SHP77 treated with DMSO at 0.1 percent for 48 hours (cell line): ENCODE measurements at regions not wholly inside any gene's neighbourhood (a gene's known extent, or its start where the extent isn't known, plus 50 kb on each side); places are given as distances from the start of the nearest gene placed in this dataset.

Experiments used
- DNase-seq: peaks from one replicate; lab custom pipeline; 2025; lab: John Stamatoyannopoulos, UW

- no peak for DNase-seq
Observed at GRCh38 chr3:104632947-104633346, 733.8 kb upstream of the ALCAM start.

DNA sequence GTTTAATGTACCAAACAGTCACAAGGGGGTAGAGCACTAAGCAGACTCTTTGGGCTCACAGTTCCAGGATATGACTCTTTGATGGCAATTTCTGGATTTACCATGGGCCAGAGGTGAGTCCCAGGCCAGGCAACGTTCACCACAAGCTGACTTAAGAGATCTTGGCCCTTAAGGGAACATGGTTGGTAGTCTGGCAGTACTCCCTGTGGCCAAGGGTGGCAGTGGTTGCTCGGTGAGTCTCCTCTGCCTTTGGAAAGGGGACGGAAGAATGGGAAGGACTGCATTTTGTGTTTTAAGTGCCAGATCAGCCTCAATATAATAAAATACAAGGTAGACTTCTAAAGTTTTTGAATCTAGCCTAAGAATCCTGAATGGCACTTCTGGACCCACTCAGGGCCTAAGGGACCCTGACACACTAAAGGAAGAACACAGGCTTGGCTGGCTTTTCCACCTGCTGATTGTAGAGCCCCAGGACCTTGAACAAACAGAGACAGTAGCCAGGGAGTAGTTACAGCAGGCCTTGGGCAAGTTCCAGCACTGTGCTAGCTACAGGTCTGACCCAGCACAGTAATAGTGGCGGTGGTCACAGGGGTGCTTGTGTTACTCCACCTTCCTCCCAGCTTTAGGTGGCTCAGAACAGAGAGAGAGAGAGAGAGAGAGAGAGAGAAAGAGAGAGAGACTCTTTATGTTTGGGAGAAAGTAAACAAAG lies 730.7 kb upstream of the ALCAM start:
- no peak for DNase-seq

DNA sequence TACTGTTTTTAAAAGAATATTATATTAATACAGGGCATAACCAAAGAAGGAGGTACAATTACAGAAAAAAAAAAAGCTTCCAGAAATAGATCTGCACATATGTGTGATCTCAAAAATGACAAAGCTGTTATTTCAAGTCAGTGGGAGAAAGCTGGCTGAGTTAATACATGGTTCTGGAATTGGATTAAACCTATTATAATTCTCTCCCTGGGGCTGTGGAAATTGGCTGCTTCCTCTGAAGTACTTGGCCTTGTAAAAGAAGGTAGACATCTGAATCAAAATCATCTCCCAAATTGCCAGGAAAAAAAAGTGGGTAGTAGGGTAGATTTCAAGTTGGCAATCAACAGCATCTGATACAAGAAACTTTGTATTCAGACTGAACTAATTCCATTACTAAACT lies 723.9 kb upstream of the ALCAM start:
- no peak for DNase-seq

- DNase-seq, result no peak
Observed at GRCh38 chr3:104646196-104646595, 720.5 kb upstream of the ALCAM start.

DNA sequence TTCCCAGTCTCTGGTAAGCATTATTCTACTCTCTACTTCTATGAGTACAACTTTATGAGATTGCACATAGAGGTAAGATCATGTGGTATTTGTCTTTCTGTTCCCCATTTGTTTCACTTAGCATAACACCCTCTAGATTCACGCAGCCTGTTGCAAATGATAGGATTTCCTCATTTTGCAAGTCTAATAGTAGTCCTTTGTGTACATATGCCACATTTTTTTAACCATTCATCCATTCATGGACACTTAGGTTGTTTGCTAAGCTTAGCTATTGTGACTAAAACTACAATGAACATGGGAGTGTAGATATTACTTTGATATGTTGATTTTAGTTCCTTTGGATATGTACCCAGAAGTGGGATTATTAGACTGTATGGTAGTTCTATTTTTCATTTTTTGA lies 717.9 kb upstream of the ALCAM start:
- no peak for DNase-seq

GRCh38 chr3:104669083-104669482 lies 697.6 kb upstream of the ALCAM start:
- DNase-seq, result no peak

DNA sequence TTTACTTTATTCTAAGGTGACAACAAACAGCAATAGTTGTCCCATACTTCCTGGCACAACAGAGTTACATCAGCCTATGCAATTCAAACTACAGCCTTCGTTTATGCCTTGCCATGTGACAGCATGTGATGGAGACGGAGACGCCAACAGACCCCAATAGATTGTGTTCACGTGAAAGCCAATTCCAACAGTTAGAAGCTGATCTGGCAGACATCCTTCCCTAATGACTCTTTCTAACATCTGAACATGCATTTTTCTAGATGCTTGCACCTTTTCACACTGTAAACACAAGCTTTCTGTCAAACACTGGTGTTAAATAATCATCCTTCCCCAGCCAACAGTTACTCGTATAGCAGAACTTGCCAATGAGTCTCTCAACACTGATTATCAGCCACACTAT lies 694.4 kb upstream of the ALCAM start:
- DNase-seq, result no peak

DNA sequence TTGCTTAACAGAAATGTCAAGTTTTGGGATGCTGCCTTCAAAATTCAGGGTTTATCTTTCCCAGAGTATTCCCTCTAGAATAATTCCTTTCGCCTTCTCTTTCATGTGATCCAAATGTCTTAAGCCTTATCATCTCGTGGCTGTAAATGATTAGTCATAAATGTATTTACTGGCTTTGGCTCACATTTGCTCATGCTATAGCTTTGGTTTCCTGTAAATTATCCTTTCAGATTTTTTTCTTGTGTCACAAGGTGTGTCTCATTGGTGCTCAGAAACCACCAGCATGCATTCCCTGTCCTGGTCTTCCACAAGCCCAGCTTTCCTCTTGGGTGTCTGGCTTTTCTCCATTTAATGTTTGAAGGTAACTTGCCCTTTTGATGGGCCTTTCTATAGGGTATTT lies 692.7 kb upstream of the ALCAM start:
- no peak for DNase-seq

- no peak for DNase-seq
Observed at GRCh38 chr3:104676241-104676640, 690.5 kb upstream of the ALCAM start.

DNA sequence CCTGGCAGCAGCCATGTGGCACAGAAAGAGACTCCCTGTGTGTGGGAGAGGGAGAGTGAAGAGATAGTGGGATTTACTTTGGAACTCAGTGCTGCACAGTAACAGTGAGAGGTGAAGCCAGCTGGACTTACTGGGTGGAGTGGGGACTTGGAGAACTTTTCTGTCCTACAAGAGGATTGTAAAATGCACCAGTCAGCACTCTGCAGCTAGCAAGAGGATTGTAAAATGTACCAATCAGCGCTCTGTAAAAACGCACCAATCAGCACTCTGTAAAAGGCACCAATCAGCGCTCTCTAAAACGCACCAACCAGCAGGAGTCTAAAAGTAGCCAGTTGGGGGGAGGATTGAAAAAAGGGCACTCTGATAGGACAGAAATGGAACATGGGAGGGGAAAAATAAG lies 688.8 kb upstream of the ALCAM start:
- DNase-seq, result no peak

DNA sequence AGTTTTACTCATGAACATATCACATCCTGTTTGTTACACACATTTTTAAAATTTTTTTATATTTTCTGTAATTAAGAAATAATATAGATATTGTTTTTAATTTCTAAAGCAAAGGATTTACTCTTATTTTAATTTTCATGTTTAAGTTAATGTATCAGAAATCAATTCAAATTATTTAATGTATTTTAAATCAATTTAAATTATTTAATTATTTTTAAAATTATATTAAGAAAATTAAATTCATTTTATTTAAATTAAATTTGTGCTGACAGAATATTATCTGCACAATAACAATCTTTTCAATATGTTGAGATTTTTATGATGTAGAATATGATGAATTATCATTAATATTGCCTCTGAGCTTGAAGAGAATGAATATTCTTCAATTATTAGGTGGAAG lies 681.2 kb upstream of the ALCAM start:
- DNase-seq, result no peak

- no peak for DNase-seq
Observed at GRCh38 chr3:104687362-104687761, 679.3 kb upstream of the ALCAM start.

GRCh38 chr3:104696470-104696869 lies 670.2 kb upstream of the ALCAM start:
- no peak for DNase-seq

DNA sequence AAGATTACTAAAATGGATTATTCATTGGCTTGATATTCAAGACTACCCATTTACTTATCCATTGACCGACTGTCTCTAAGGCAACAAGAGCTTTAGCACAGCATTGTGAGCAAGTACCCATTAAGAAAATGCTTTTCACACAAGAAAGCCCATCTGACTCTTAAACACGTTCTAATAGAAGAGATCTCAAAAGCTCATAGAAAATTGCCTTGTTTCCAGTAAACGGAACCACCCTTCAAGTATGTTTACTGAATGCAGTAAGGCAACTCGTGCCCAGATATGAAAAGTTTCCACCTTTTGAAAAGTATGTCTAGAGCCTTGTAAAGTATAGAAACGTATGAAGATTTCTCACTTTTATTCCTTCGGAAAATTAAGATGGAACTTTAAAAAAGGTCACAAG lies 655.3 kb upstream of the ALCAM start:
- no peak for DNase-seq

GRCh38 chr3:104715972-104716371 lies 650.7 kb upstream of the ALCAM start:
- no peak for DNase-seq

DNA sequence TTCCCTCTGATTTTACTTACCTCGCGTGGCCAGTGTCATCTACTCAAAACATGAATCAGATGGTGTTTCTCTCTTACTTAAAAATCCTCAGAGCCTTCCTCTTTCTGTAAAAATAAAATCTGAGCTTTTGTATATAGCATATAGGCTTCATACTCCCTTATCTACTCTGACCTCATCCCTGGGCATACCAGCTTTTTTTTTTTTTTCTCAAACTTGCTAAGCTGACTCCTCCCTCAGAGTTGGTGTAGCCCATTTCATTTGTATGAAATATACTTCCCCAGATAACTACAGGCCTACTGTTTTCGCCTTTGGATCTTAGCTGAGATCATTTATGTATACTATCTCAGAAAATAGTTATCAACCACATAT lies 648.9 kb upstream of the ALCAM start:
- DNase-seq, result no peak

DNA sequence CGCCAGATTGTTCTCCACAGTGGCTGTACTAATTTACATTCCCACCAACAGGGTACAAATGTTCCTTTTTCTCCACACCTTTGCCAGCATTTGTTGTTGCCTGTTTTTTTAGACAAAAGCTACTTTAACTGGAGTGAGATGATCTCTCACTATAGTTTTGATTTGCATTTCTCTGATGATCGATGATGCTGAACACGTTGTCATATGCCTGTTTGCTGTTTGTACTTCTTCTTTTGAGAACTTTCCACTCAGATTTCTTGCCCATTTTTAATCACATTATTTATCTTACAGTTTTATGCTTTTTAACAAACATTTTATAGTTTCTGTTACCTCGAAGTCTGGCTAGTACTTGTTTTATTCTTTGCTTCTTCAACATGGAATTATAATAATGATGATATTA lies 643.7 kb upstream of the ALCAM start:
- no peak for DNase-seq

- no peak for DNase-seq
Observed at GRCh38 chr3:104731074-104731473, 635.6 kb upstream of the ALCAM start.

GRCh38 chr3:104734627-104735026 lies 632.1 kb upstream of the ALCAM start:
- DNase-seq, result no peak

DNA sequence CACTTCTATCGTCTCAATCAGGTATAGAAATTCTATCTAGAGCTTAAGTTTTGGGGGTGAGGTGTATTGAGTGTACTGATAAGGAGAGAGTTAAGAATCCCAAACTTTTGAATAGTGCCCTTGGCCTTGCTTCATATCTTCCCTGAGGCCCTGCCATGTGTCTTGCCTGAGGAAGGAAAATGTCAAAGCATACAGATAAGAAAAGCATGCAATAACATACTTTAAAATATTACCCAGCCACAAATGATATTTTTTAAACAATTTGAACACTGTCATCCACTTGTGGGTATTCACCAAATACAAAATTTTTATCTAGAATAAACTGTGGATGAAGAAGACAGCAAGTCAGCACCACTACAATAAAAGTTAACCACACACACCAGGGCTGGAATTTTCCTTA lies 631.0 kb upstream of the ALCAM start:
- no peak for DNase-seq

DNA sequence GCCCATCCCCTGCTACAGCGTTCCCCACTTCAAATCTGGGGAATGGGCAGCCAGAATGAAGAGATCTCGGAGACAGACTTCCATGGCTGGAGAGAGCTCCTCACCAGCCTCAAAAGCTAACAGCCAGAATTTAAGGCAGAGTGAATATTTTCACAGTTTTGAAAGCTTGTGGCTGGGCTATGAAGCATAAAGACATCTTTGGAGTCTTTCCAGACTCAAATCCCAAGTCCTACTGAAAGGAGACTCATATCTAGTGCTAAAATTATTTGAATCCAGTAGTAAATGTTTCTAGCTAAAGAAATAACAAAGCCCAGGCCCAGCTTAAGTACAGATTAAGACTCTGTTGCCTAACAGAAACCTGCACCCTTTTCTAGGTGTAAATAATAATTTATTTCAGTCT lies 628.4 kb upstream of the ALCAM start:
- no peak for DNase-seq

DNA sequence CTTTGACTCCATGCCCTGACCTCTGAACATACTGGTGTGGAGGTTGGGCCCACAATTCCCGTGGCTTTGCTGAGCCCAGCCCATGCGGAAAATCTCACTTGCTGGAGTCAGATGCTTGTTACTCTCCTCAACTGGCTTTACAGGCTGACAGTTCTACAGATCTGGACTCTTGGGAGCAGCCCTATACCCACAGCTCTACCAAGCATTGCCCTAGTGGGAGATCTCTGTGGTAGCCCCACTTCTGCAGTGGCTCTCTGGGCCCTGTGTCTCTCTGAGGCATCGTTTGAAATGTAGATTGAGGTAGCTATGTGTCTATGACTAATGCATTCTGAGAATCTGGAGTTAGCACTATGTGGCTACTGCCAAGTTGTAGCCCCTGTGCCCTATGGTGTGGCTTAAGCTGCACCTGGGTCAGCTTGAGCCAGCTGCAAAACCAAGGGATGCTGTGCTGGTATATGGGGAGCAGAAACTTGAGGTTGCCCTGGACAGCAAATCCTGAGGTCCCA lies 625.8 kb upstream of the ALCAM start:
- no peak for DNase-seq

GRCh38 chr3:104742044-104742443 lies 624.7 kb upstream of the ALCAM start:
- no peak for DNase-seq

- no peak for DNase-seq
Observed at GRCh38 chr3:104745313-104745712, 621.4 kb upstream of the ALCAM start.

DNA sequence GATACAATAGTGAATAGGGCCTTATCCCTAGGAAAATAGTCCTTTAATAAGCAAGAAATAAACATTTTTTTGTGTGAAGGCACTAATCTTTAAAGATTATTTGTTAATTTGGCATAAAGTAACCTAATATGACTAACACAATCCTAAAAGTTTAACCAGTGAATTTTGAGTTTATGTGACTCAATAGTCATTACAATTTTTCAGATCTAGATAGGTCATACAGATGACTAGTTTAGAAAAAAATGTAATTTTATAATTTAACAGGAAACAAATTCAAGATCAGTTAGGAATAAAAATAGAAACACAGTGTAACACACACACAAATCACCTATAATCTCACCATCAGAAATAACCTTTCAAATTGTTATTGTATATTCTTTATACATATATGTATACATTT lies 620.7 kb upstream of the ALCAM start:
- no peak for DNase-seq
